ENCODE measurements at regions not wholly inside any gene's neighbourhood (a gene's known extent, or its start where the extent isn't known, plus 50 kb on each side); places are given as distances from the start of the nearest gene placed in this dataset.

DNA sequence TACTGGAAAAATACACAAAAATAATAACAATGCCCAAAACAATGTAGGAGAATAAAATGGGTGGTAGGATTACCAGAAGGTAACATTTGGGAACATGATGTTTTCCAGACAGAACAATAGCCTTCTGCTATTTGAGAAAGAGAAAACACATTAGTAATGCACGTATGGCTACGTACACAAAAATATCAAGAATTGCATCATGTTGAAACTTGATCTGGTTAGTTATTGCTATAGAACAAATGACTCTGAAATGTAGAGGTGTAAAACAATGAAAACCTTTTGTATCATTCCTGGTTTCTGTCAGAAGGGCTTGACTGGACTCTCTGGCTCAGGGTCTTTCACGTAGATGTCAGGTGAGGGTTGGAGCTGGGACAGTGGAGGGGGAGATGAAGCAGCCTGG is 1040.0 kb downstream of the FAT4 start:
- Histone ChIP-seq H3K4me3 (no peak overlapping the region), H3K27me3 (no peaks in the 10 kb centered on the region), H3K36me3 (no peaks in the 10 kb centered on the region), H3K4me1 (no peaks in the 10 kb centered on the region), H3K9me3 (no peaks in the 10 kb centered on the region), H3K27ac (no peak overlapping the region)
- in situ Hi-C loops (cut with MboI; ENCODE audit: low sequenced_read_pairs in 4 of 4) (loop anchor here in 1 of 4 donors (25.0 kb wide), 1 partner anchor 92 kb away; no protein-coding TSS in a partner anchor), intact Hi-C loops (cut with DNase I; ENCODE audit: low total_unique reads) (no loop called here)
- DNase-seq (no peak), ATAC-seq (no peak)
- TF ChIP-seq, protein P1, sequence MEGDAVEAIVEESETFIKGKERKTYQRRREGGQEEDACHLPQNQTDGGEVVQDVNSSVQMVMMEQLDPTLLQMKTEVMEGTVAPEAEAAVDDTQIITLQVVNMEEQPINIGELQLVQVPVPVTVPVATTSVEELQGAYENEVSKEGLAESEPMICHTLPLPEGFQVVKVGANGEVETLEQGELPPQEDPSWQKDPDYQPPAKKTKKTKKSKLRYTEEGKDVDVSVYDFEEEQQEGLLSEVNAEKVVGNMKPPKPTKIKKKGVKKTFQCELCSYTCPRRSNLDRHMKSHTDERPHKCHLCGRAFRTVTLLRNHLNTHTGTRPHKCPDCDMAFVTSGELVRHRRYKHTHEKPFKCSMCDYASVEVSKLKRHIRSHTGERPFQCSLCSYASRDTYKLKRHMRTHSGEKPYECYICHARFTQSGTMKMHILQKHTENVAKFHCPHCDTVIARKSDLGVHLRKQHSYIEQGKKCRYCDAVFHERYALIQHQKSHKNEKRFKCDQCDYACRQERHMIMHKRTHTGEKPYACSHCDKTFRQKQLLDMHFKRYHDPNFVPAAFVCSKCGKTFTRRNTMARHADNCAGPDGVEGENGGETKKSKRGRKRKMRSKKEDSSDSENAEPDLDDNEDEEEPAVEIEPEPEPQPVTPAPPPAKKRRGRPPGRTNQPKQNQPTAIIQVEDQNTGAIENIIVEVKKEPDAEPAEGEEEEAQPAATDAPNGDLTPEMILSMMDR (IDR thresholded peaks at IDR 0.05 in 4 of 5, conservative IDR thresholded peaks at IDR 0.05 in 1 of 5) = no peak
- TF ChIP-seq POLR2A (IDR thresholded peaks at IDR 0.05) = no peak

DNA sequence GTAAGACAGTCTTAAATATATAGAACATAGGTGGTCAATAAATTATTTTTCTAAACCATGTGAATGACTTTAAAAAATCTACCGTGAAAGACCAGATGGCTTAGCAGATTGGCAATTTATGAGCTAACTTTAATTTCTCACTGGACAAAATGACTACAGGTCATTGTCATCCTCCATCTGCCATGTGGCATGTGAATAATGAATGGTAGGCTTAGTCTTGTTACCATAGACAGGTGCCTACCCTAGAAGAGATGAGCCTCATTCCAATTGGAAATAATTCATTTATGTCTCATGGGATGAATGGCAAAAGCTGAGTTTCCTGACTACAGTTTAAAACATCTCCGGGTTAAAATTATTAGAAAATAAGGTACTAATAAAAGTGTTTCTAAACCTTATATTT is 1043.3 kb downstream of the FAT4 start:
- no peaks in the 10 kb centered on the region for H3K4me1 ChIP-seq
- no peak for ATAC-seq
- no peak overlapping the region for H3K4me3 ChIP-seq
- TF ChIP-seq, protein P1 (IDR thresholded peaks at IDR 0.05 in 4 of 5, conservative IDR thresholded peaks at IDR 0.05 in 1 of 5) = no peak
- no peak for TF ChIP-seq POLR2A (IDR thresholded peaks at IDR 0.05)
- H3K27ac ChIP-seq = no peak overlapping the region
- in situ Hi-C loops (cut with MboI; ENCODE audit: low sequenced_read_pairs in 4 of 4) (loop anchor here in 1 of 4 donors (25.0 kb wide), 1 partner anchor 96 kb away; no protein-coding TSS in a partner anchor), intact Hi-C loops (cut with DNase I; ENCODE audit: low total_unique reads) (no loop called here)
- H3K36me3 ChIP-seq = no peaks in the 10 kb centered on the region
- DNase-seq = no peak
- no peaks in the 10 kb centered on the region for H3K27me3 ChIP-seq
- no peaks in the 10 kb centered on the region for H3K9me3 ChIP-seq

DNA sequence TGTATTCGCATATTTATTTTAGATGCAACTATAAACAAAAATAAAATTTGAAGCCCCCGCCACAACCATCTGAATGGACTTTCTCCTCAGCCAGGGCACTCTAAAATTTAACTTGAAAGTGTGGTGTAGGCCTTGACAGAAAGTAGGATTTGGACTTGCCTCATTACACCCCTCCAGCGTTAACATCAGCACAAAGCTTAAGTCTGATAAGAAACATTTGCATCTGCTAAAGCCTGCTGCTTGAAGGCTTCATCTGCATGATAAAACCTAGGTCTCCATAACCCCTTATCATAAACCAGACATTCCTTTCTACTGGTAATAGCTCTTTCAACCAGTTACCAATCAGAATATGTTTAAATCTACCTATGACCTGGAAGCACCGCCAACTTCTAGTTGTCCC is 1046.5 kb downstream of the FAT4 start:
- TF ChIP-seq, protein P1 (IDR thresholded peaks at IDR 0.05 in 4 of 5, conservative IDR thresholded peaks at IDR 0.05 in 1 of 5) = no peak
- TF ChIP-seq POLR2A (IDR thresholded peaks at IDR 0.05) = no peak
- ATAC-seq (no peak), DNase-seq (no peak)
- no peak overlapping the region for H3K27ac ChIP-seq
- intact Hi-C loops (cut with DNase I; ENCODE audit: low total_unique reads) = no loop called here
- H3K36me3 ChIP-seq = no peaks in the 10 kb centered on the region
- H3K4me1 ChIP-seq = no peaks in the 10 kb centered on the region
- H3K27me3 ChIP-seq = no peaks in the 10 kb centered on the region
- H3K9me3 ChIP-seq = no peaks in the 10 kb centered on the region
- in situ Hi-C loops (cut with MboI; ENCODE audit: low sequenced_read_pairs in 4 of 4) = loop anchor here in 1 of 4 donors (25.0 kb wide), 1 partner anchor 99 kb away; no protein-coding TSS in a partner anchor
- no peak overlapping the region for H3K4me3 ChIP-seq

DNA sequence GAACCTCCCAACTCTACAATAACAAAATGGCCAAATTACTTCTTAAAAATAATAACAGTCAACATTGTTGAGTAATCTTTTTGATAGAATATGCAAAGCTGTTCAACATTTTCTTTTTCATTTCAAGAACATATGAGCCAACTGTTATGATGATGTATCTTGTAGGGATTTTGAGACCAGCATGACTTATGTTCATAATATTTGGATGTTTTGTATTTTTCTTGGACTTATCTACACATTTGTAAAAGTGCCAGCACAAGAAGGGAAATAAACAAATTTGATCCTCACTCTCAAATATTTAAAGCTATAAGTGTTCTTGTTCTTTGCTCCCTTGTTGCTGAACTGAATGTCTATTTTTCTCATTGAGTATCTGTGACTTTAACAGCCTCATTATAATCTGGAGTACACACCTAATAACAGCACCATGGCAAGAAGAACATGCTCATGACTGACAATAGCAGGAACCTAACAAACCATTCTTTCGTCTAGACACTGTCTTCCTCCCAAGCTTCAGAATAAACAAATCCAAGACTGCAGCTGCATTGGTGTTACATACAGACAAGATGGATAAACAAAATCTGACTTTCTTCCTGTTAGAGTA is 1049.7 kb downstream of the FAT4 start:
- Histone ChIP-seq H3K27ac (no peak overlapping the region), H3K4me1 (no peaks in the 10 kb centered on the region), H3K4me3 (no peak overlapping the region), H3K9me3 (no peaks in the 10 kb centered on the region), H3K36me3 (no peaks in the 10 kb centered on the region), H3K27me3 (no peaks in the 10 kb centered on the region)
- ATAC-seq = peak; percentile 33 to 60
- intact Hi-C loops (cut with DNase I; ENCODE audit: low total_unique reads) = no loop called here
- in situ Hi-C loops (cut with MboI; ENCODE audit: low sequenced_read_pairs in 4 of 4) = loop anchor here in 1 of 4 donors (25.0 kb wide), 1 partner anchor 102 kb away; no protein-coding TSS in a partner anchor
- no peak for TF ChIP-seq POLR2A (IDR thresholded peaks at IDR 0.05)
- TF ChIP-seq, protein P1 (IDR thresholded peaks at IDR 0.05 in 4 of 5, conservative IDR thresholded peaks at IDR 0.05 in 1 of 5) = no peak
- no peak for DNase-seq
